Sigmoid colon (tissue), 6 donors: ENCODE measurements at regions not wholly inside any gene's neighbourhood (a gene's known extent, or its start where the extent isn't known, plus 50 kb on each side); places are given as distances from the start of the nearest gene placed in this dataset.

ENCODE experiments used
- DNase-seq: peaks from one replicate; pipeline ENCODE4 v3.0.0-alpha.2; 2019
- H3K27ac ChIP-seq, 4 donors: fragments of 200-600 bp; sonication (generic); one replicate each; pipeline ENCODE4 v1.5.1; 2016 to 2019; ENCODE audit warnings: mild to moderate bottlenecking in 1 of 4
- H3K27me3 ChIP-seq, 3 donors: fragments of 200-600 bp; sonication (generic); one replicate each; pipeline ENCODE4 v1.5.1; 2019; ENCODE audit warnings: mild to moderate bottlenecking in 1 of 3
- H3K36me3 ChIP-seq, 4 donors: fragments of 200-600 bp; sonication (generic); one replicate each; pipeline ENCODE4 v1.5.1; 2016 to 2019
- H3K4me1 ChIP-seq, 4 donors: fragments of 200-600 bp; sonication (generic); one replicate each; pipeline ENCODE4 v1.5.1; 2017 to 2019
- H3K4me3 ChIP-seq, 4 donors: fragments of 200-600 bp; sonication (generic); one replicate each; pipeline ENCODE4 v1.5.1; 2017 to 2019; ENCODE audit warnings: mild to moderate bottlenecking in 2 of 4, moderate library complexity in 1 of 4
- H3K9me3 ChIP-seq, 4 donors: fragments of 200-600 bp in 3 of 4; sonication (generic) in 3 of 4; one replicate each; pipeline versions ENCODE4 v1.5.1 to v1.6.1; 2013 to 2019
- CTCF ChIP-seq, 4 experiments: fragments of 450-650 bp in 3 of 4; fragments of 200-600 bp in 1 of 4; IDR thresholded peaks; one replicate each; pipeline ENCODE4 v1.5.1; 2016 to 2019; ENCODE audit warnings: antibody characterized with exemption in 4 of 4, mild to moderate bottlenecking in 3 of 4, moderate library complexity in 2 of 4
- EP300 ChIP-seq, 4 donors: sonication (generic); formaldehyde crosslinking; IDR thresholded peaks; one replicate each; pipeline ENCODE4 v1.6.1; 2017; ENCODE audit warnings: antibody characterized with exemption in 4 of 4
- POLR2A ChIP-seq, 2 donors: fragments of 450-650 bp; IDR thresholded peaks; one replicate each; pipeline ENCODE4 v1.6.1; 2016; ENCODE audit warnings: antibody characterized with exemption in 2 of 2, mild to moderate bottlenecking in 2 of 2, moderate library complexity in 2 of 2
- POLR2AphosphoS5 ChIP-seq, 4 donors: sonication (generic); formaldehyde crosslinking; IDR thresholded peaks; one replicate each; pipeline ENCODE4 v1.6.1; 2017; ENCODE audit warnings: antibody characterized with exemption in 4 of 4
- WGBS, 2 donors: extraction: QIAGEN DNeasy Blood & Tissue Kit; methylation state at CpG; one replicate each; pipeline ENCODE4 v1.1.7; 2013; 5-methylcytosine and 5-hydroxymethylcytosine counted together
- intact Hi-C: fragments of 100-400 bp; cut with DNase I; formaldehyde crosslinking; loops from one replicate; pipeline ENCODE4 v1.15.1; 2023
- donor health status: healthy with polysubstance abuse.
- donor health status: healthy.

GRCh38 chr4:186775902-186776301 lies 52.2 kb upstream of the FAT1 start:
- intact Hi-C loops, result no loop called here
- DNase-seq, result no peak
- whole genome bisulfite sequencing, 2 donors, result 82 to 83% methylated on average over 2 of the region's 2 CpGs

DNA sequence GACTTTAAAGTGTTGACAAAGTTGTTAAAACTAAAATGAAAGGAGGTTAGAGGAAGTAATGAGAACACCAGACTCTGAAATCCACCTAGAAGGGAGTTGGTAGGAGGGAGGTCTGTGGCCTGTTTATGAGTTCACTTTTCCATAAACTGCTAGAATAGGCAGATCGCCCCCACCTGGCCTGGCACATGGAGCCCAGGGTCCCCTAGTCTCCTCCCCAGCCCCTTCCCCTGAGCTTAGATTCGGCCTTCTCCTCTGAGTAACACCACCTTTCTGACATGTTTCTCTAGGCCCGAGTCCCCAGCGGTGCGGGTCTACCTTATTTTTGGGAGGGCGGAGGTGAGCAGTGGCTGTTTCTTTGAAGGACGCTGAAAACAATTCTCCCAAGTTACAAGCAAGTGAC lies 54.5 kb upstream of the FAT1 start:
- no peaks in the 10 kb centered on the region for H3K4me1 ChIP-seq
- H3K27ac ChIP-seq, result no peak overlapping the region
- 90 to 94% methylated on average over 7 of the region's 7 CpGs for WGBS, 2 donors
- H3K27me3 ChIP-seq, result no peaks in the 10 kb centered on the region
- no peak overlapping the region for H3K4me3 ChIP-seq
- H3K36me3 ChIP-seq, result no peaks in the 10 kb centered on the region
- no peak for DNase-seq
- intact Hi-C loops, result no loop called here
- no peak for TF ChIP-seq POLR2AphosphoS5 (IDR thresholded peaks at IDR 0.05)
- TF ChIP-seq CTCF (IDR thresholded peaks at IDR 0.05), result no peak
- H3K9me3 ChIP-seq, result no peaks in the 10 kb centered on the region

More at GRCh38 chr4:186775902-186776301, 52.2 kb upstream of the FAT1 start:
- no peaks in the 10 kb centered on the region for H3K27me3 ChIP-seq
- TF ChIP-seq POLR2A (IDR thresholded peaks at IDR 0.05), result no peak
- no peak for TF ChIP-seq CTCF (IDR thresholded peaks at IDR 0.05)
- no peak for TF ChIP-seq POLR2AphosphoS5 (IDR thresholded peaks at IDR 0.05)
- no peak for TF ChIP-seq EP300 (IDR thresholded peaks at IDR 0.05)
- H3K9me3 ChIP-seq, result no peaks in the 10 kb centered on the region
- H3K27ac ChIP-seq, result no peak overlapping the region
- H3K4me1 ChIP-seq, result no peaks in the 10 kb centered on the region
- H3K36me3 ChIP-seq, result no peaks in the 10 kb centered on the region
- no peak overlapping the region for H3K4me3 ChIP-seq

DNA sequence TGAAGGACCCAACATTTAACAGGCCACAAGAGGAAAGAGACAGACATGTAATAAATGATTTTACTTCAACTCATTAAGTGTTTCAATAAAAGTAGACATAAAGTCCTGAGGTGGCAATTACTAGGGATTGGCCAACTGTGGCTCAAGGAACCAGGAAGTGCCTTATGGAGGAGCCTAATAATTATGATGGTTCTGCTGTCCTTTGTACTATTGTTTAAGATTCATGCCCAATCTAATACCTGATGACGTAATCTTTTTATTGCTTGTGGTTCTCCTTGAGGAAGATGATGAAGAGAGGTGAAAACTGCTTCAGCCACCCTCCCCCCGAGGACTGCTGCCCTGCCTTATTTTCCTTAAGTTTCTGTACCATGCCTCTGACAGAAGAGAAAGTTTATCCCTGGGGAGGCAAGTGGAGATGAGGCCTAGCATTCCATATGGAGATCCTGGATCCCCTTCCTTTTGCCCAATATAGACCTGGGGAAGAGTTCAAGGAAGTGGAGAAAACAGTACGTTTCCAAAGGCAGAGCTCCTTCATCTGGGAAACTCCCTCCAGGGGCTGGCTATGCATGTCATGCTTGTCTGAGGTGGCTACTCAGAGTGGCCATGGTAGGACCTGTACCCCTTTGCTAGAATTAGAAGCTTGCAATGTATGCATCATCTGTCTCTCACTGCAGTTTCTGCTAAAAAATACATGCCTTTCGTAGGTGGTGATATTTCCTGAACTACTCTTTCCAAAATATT lies 56.8 kb upstream of the FAT1 start:
- TF ChIP-seq POLR2A (IDR thresholded peaks at IDR 0.05) (no peak), CTCF (IDR thresholded peaks at IDR 0.05) (no peak), POLR2AphosphoS5 (IDR thresholded peaks at IDR 0.05) (no peak), EP300 (IDR thresholded peaks at IDR 0.05) (no peak)
- H3K36me3 ChIP-seq, result no peaks in the 10 kb centered on the region
- 38 to 56% methylated on average over 4 of the region's 4 CpGs for WGBS, 2 donors
- H3K27ac ChIP-seq, result no peak overlapping the region
- no peak overlapping the region for H3K4me3 ChIP-seq
- no peaks in the 10 kb centered on the region for H3K9me3 ChIP-seq
- intact Hi-C loops, result no loop called here
- no peaks in the 10 kb centered on the region for H3K27me3 ChIP-seq
- DNase-seq, result no peak
- no peaks in the 10 kb centered on the region for H3K4me1 ChIP-seq

- H3K4me1 ChIP-seq, result no peaks in the 10 kb centered on the region
- 57 to 73% methylated on average over 6 of the region's 6 CpGs for WGBS, 2 donors
- no peak overlapping the region for H3K4me3 ChIP-seq
- no peaks in the 10 kb centered on the region for H3K36me3 ChIP-seq
- H3K27me3 ChIP-seq, result no peaks in the 10 kb centered on the region
- DNase-seq, result no peak
- H3K27ac ChIP-seq, result no peak overlapping the region
- intact Hi-C loops, result no loop called here
- TF ChIP-seq EP300 (IDR thresholded peaks at IDR 0.05) (no peak), CTCF (IDR thresholded peaks at IDR 0.05) (no peak), POLR2A (IDR thresholded peaks at IDR 0.05) (no peak), POLR2AphosphoS5 (IDR thresholded peaks at IDR 0.05) (no peak)
- H3K9me3 ChIP-seq, result no peaks in the 10 kb centered on the region
Observed at GRCh38 chr4:186781032-186781917, 57.6 kb upstream of the FAT1 start.
